PC-9 (cell line): ENCODE measurements at regions not wholly inside any gene's neighbourhood (a gene's known extent, or its start where the extent isn't known, plus 50 kb on each side); places are given as distances from the start of the nearest gene placed in this dataset.

ENCODE experiments used
- CTCF ChIP-seq: fragments of 200-600 bp; sonication (generic); conservative IDR thresholded peaks from 2 replicates; pipeline ENCODE4 v1.6.1; 2017; ENCODE audit warnings: mixed run types, antibody characterized with exemption, mild to moderate bottlenecking, moderate library complexity
- EZH2 ChIP-seq: fragments of 200-600 bp; sonication (generic); IDR thresholded peaks from 2 replicates; pipeline ENCODE4 v1.8.0; 2017; ENCODE audit warnings: antibody characterized with exemption, low read depth

- TF ChIP-seq CTCF: no peak
- TF ChIP-seq EZH2: no peak
Measured at GRCh38 chr22:48065892-48066291, 1303.4 kb downstream of the TBC1D22A start.
